ENCODE measurements at regions not wholly inside any gene's neighbourhood (a gene's known extent, or its start where the extent isn't known, plus 50 kb on each side); places are given as distances from the start of the nearest gene placed in this dataset.
"Not testable (repeated sequence)": the region's sequence is repeated elsewhere in the genome, so short reads cannot be mapped to it uniquely, and the experiment has no call there.

DNA sequence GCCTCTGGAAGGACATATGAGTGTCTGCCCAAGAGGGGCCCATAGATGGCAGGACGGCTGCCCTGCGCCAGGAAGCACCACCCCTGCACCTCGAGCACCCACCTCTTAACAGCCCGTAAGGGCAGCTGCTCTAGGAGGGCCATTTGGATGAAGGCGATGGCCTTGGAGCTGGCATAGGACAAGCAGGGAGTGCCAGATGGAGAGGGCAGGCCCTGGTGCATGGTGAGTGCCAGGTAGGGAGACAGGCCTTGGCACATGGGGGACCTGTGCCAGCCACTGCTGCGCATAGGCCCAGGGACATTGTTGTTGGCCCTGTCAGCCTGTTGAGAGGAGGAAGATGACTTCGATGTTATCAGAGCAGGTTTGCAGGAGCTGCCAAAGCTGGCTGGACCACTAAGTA, 134.2 kb downstream of the SLC25A46 start:
- no peaks in the 10 kb centered on the region for H4K20me1 ChIP-seq (ENCODE audit: control insufficient read depth, insufficient read depth, low read depth, low read length)
- H3K36me3 ChIP-seq (ENCODE audit: control insufficient read depth, low read length) = no peaks in the 10 kb centered on the region
- H3K9me3 ChIP-seq (ENCODE audit: control insufficient read depth, insufficient read depth, low read length) = no peaks in the 10 kb centered on the region
- H3K27me3 ChIP-seq (ENCODE audit: control insufficient read depth, low read length) = no peaks in the 10 kb centered on the region
- no peaks in the 10 kb centered on the region for H3K4me1 ChIP-seq (ENCODE audit: control insufficient read depth, low read length)
- TF ChIP-seq EZH2phosphoT487 (IDR thresholded peaks at IDR 0.05; ENCODE audit: borderline replicate concordance, low read length) (no peak), CTCF (IDR thresholded peaks at IDR 0.05; ENCODE audit: low read depth, low read length, poor library complexity, severe bottlenecking) (no peak)
- no peaks in the 10 kb centered on the region for H3K9me2 ChIP-seq (replicated peaks; ENCODE audit: control insufficient read depth, low read length)
- no peak overlapping the region for H3K4me2 ChIP-seq (ENCODE audit: low read length)
- H3K27ac ChIP-seq (ENCODE audit: low read depth, low read length) = no peak overlapping the region
- no peaks in the 10 kb centered on the region for H3K79me2 ChIP-seq (ENCODE audit: control insufficient read depth, low read length)
- no peak overlapping the region for H3K4me3 ChIP-seq (ENCODE audit: low read length)
- no peaks in the 10 kb centered on the region for H3F3A ChIP-seq (ENCODE audit: control insufficient read depth, insufficient read depth)

GRCh38 chr5:110873773-110874437, 135.1 kb downstream of the SLC25A46 start:
- Histone ChIP-seq H3F3A (ENCODE audit: control insufficient read depth, insufficient read depth) (no peaks in the 10 kb centered on the region), H3K36me3 (ENCODE audit: control insufficient read depth, low read length) (no peaks in the 10 kb centered on the region), H3K79me2 (ENCODE audit: control insufficient read depth, low read length) (no peaks in the 10 kb centered on the region), H3K9me2 (replicated peaks; ENCODE audit: control insufficient read depth, low read length) (no peaks in the 10 kb centered on the region), H3K4me1 (ENCODE audit: control insufficient read depth, low read length) (no peaks in the 10 kb centered on the region), H3K27me3 (ENCODE audit: control insufficient read depth, low read length) (no peaks in the 10 kb centered on the region), H4K20me1 (ENCODE audit: control insufficient read depth, insufficient read depth, low read depth, low read length) (no peaks in the 10 kb centered on the region), H3K4me2 (ENCODE audit: low read length) (no peak overlapping the region), H3K9me3 (ENCODE audit: control insufficient read depth, insufficient read depth, low read length) (no peaks in the 10 kb centered on the region), H3K27ac (ENCODE audit: low read depth, low read length) (no peak overlapping the region), H3K4me3 (ENCODE audit: low read length) (no peak overlapping the region)
- TF ChIP-seq CTCF (IDR thresholded peaks at IDR 0.05; ENCODE audit: low read depth, low read length, poor library complexity, severe bottlenecking) (no peak), EZH2phosphoT487 (IDR thresholded peaks at IDR 0.05; ENCODE audit: borderline replicate concordance, low read length) (no peak)

DNA sequence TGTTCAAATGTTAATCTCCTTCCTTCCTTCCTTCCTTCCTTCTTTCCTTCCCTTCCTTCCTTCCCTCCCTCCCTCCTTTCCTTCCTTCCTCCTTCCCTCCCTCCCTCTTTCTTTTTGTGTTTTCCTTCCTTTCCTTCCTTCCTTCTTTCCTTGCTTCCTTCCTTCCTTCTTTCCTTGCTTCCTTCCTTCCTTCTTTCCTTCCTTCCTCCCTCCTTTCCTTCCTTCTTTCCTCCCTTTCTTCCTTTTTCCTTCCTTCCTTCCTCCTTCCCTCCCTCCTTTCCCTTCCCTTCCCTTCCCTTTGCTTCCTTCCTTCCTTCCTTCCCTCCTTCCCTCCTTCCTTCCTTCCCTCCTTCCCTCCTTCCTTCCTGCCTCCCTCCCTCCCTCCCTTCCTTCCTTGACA, 136.3 kb downstream of the SLC25A46 start:
- H3K4me3 ChIP-seq (ENCODE audit: low read length); H3K9me3 ChIP-seq (ENCODE audit: control insufficient read depth, insufficient read depth, low read length); H3K27me3 ChIP-seq (ENCODE audit: control insufficient read depth, low read length); H3K4me1 ChIP-seq (ENCODE audit: control insufficient read depth, low read length); H4K20me1 ChIP-seq (ENCODE audit: control insufficient read depth, insufficient read depth, low read depth, low read length); H3K4me2 ChIP-seq (ENCODE audit: low read length); H3K36me3 ChIP-seq (ENCODE audit: control insufficient read depth, low read length); H3K27ac ChIP-seq (ENCODE audit: low read depth, low read length); H3F3A ChIP-seq (ENCODE audit: control insufficient read depth, insufficient read depth); H3K9me2 ChIP-seq (replicated peaks; ENCODE audit: control insufficient read depth, low read length); H3K79me2 ChIP-seq (ENCODE audit: control insufficient read depth, low read length): not testable (repeated sequence)

GRCh38 chr5:110878115-110878514, 139.3 kb downstream of the SLC25A46 start:
- Histone ChIP-seq H3K27me3 (ENCODE audit: control insufficient read depth, low read length) (no peaks in the 10 kb centered on the region), H3K9me3 (ENCODE audit: control insufficient read depth, insufficient read depth, low read length) (no peaks in the 10 kb centered on the region), H3K4me2 (ENCODE audit: low read length) (no peak overlapping the region), H3K9me2 (replicated peaks; ENCODE audit: control insufficient read depth, low read length) (no peaks in the 10 kb centered on the region), H3F3A (ENCODE audit: control insufficient read depth, insufficient read depth) (no peaks in the 10 kb centered on the region), H3K79me2 (ENCODE audit: control insufficient read depth, low read length) (no peaks in the 10 kb centered on the region), H3K27ac (ENCODE audit: low read depth, low read length) (no peak overlapping the region), H3K4me3 (ENCODE audit: low read length) (no peak overlapping the region), H4K20me1 (ENCODE audit: control insufficient read depth, insufficient read depth, low read depth, low read length) (no peaks in the 10 kb centered on the region), H3K36me3 (ENCODE audit: control insufficient read depth, low read length) (no peaks in the 10 kb centered on the region), H3K4me1 (ENCODE audit: control insufficient read depth, low read length) (no peaks in the 10 kb centered on the region)
- TF ChIP-seq CTCF (IDR thresholded peaks at IDR 0.05; ENCODE audit: low read depth, low read length, poor library complexity, severe bottlenecking) (no peak), EZH2phosphoT487 (IDR thresholded peaks at IDR 0.05; ENCODE audit: borderline replicate concordance, low read length) (no peak)
